Lower leg skin (tissue), 3 donors: ENCODE measurements at regions not wholly inside any gene's neighbourhood (a gene's known extent, or its start where the extent isn't known, plus 50 kb on each side); places are given as distances from the start of the nearest gene placed in this dataset.

Experiments used
- CTCF ChIP-seq, 3 donors: fragments of 450-650 bp; IDR thresholded peaks; one replicate each; pipeline ENCODE4 v1.5.1; 2016; ENCODE audit warnings: antibody characterized with exemption in 3 of 3, mild to moderate bottlenecking in 3 of 3, moderate library complexity in 2 of 3
- POLR2A ChIP-seq, 2 donors: fragments of 450-650 bp; IDR thresholded peaks; one replicate each; pipeline ENCODE4 v1.6.1; 2016 to 2017; ENCODE audit warnings: antibody characterized with exemption in 2 of 2, mild to moderate bottlenecking in 1 of 2, moderate library complexity in 1 of 2

- TF ChIP-seq POLR2A (IDR thresholded peaks at IDR 0.05) = no peak
- no peak for TF ChIP-seq CTCF (IDR thresholded peaks at IDR 0.05)
Observed at GRCh38 chr16:73515616-73516015, 467.7 kb upstream of the ZFHX3 start.
